NOMO-1 (cell line): ENCODE measurements at regions not wholly inside any gene's neighbourhood (a gene's known extent, or its start where the extent isn't known, plus 50 kb on each side); places are given as distances from the start of the nearest gene placed in this dataset.
A peak's percentile ranks its signal among the peaks of the same experiment; 100 is the strongest.

Source experiments
- DNase-seq, 2 experiments: peaks; one replicate each; lab custom pipeline; 2025; ENCODE audit not compliant: unreplicated experiment in 2 of 2; lab: John Stamatoyannopoulos, UW

DNA sequence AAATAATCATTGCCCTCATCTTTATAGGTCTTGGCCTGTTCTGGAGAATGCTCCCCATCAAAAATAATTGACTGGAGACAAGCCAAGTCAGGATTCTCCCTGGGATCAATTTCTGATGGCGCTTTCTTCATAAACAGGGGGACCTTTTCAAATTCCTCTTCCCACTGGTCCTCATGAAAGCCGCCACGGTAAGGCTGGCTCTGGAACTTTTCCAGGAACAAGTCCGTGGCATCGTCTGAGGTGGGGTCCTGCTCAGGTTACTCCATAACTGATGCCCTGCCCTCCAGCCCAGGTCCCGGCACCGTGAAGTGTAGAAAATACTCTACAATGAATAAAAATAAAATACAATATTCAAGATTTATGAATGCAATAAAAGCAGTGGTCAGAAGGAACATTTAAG, 79.4 kb upstream of the IGFBP3 start:
- no peak for DNase-seq

DNA sequence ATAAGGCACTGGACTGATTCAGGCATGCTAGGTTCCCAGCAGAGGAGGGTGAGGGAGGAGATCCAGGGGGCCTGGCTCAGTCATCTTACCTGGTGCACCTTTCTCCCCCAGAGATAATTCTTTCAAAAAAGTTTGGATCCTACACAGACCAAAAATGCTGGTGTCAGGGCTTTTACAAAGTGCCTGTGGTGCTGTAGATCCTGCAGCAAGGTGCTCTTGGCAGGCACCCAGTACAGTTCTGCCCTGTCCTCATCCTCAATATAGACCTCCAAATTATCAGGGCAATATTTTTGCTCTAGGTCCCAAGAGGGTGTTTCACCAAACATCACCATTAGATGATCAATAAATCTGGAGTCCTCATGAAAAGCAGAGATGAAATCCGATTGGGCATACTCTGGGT, 78.5 kb upstream of the IGFBP3 start:
- no peak for DNase-seq

- DNase-seq = no peak
Observed at GRCh38 chr7:45998506-45998905, 77.4 kb upstream of the IGFBP3 start.

DNA sequence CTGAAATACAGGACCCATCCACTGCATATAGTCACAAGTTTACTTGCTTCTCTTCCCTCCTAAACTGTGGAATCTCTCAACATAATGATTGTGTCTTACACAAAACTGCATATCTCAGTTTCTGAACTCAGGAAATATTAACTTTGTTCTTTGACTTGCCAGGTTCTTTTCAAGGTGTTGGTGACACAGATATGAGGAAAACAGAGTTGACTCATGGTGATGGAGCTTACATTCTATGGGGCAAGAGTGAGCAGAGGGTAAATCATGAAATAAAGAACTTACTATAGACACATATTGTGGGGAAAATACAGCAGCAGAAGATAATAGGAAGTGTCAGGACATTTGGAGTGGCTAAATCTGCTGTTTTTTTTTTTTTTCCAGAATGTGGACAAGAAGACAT, 72.5 kb upstream of the IGFBP3 start:
- no peak for DNase-seq

DNA sequence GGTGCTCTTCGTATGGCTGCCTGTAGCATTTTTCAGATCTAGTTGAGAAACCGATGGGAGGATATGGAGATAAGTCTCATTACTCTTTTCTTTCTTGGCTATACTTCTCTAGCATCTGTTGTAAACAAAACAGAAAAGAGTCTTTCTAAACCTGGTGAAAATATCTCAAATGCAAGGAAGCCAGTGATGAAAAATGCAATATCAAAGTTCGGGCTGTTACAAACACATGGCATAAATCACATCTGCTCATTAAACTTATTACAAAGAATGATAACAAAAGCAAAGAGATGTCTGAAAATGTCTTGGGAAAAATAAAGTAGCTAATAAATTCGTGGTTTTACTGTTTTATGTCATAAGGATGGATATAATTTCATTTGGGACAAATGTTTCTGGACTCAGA, 71.8 kb upstream of the IGFBP3 start:
- no peak for DNase-seq

GRCh38 chr7:45990276-45990675, 69.2 kb upstream of the IGFBP3 start:
- no peak for DNase-seq

DNA sequence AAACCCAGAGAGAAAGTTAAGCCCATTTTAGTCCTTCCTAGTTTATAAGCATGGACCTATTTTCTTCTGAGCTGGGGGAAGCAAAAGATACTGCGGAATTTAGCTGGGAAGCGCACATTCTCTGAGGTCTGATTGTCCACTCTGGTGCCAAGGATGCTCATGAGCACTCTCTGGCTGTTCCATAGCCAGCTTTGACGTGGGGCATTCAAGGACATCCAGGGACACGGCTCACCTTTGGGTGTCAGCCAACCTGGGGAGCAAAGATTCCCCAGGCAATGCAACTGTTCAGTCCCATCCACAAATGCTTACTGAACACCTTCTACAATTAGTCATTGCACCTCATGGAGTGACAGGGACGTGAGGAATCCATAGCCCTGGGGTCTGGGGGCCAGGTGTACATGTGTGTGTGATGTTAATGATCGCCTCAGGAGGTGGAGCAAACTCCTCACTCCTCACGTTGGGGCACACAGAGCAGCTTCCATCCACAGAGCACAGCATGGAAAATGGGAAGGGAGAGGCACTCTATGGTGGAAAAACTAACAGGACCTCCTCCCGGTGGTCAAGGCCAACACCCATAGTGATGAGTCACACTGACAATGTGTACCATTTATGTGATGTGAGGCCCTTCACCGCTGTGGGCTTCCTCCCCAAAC, 67.5 kb upstream of the IGFBP3 start:
- DNase-seq = no peak

DNA sequence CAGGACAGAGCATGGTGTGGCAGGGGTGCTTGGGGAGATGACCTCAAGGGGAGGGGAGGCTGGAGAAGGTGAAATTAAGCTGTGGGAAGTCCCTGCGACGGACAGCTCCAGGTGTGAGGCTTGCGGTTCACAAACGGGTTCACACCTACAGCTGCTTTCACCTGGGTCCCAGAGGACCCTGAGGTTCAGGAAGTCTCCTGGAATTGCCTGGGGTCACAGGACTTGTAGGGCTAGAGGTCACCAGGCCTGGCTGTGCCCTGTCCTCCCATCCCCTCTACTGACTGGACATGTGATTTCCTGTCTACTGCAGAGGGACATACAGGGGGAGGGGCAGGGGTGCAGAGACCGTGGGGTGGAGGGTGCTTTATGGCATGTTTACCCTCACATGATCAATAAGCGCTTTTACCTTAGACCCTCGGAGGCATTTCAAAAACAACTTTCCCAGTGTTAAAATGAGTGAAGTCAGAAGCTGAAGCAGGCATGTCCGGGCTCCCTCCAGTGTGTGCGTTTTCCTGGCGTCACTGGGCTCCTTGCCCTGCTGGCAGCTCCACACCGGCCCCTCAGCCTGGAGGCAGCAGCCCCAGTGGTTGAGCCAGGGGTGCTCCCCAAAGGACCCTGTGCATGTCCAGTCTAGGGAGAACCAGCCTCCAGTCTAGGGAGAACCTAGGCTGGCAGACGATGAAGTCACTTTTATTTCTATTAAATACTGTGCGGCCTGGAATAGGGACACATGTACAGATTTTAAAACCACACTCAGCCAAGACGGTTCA, 66.6 kb upstream of the IGFBP3 start:
- DNase-seq = no peak

DNA sequence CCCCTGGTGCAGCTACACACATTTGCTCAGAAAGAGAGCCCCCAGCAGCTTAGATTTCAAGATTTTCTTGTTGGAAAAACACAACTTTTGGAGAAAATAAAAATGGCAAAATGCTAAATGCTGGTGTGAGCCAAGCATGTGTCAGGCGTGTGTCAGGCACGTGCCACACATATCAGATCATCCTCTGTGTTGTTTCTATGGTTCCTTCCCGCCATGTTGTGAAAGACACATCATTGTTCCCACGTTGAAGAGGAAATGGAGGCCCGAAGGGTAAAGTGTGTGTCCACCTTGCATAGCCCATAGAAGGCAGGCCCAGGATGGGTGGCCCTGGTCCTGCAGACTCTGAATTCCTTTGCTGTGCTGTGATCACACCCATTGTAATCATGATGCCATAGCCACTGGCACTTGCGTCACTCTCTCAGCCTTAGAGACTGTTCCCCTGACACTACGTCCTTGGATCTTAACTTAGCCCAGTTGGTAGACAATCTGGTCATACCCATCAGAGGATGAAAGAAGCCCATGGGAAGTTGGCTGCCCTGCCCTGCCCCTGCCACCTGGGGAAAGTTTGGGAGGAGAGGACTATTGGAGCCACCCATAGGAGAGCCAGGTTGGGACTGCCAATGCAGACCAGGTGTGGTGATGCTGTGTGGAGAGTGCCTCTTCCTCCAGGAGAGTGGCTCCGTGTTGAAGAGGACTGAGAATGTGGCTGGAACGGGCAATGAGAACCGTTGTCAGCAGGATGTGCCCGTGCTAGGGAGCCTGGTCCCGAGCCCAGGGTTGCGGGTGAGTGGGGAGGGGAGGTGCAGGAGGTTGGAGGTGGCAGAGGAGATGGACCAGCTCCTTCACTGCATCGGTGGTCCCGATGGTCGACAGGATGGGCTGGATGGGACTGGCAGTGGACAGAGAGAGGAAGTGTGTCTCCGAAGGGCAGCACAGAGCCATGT, 65.6 kb upstream of the IGFBP3 start:
- DNase-seq = no peak

DNA sequence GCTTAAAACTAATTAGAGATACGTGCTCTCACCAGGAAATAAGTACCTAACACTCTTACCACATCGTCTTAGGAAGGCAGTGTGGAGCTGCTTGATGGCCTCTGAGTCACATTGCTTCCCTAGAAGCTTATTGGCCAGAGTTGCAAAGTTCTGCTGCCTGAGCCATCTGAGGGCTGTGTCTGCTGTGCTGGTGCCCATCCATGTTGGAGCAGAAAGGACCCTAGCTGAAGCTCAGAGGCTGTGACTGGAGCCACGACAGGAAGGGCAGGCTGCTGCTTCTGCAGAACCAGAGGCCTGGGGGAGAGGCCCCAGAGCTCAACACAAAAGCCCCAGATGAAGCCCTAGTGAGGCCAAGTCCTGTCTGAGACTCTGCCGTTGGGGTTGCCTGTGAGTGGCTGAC, 64.8 kb upstream of the IGFBP3 start:
- peak in 1 of 2 experiments; percentile 14 for DNase-seq

- DNase-seq = no peak
Observed at GRCh38 chr7:45984386-45985295, 63.6 kb upstream of the IGFBP3 start.

- DNase-seq = no peak
Observed at GRCh38 chr7:45983720-45984255, 62.7 kb upstream of the IGFBP3 start.

- no peak for DNase-seq
Observed at GRCh38 chr7:45982907-45983719, 62.0 kb upstream of the IGFBP3 start.

DNA sequence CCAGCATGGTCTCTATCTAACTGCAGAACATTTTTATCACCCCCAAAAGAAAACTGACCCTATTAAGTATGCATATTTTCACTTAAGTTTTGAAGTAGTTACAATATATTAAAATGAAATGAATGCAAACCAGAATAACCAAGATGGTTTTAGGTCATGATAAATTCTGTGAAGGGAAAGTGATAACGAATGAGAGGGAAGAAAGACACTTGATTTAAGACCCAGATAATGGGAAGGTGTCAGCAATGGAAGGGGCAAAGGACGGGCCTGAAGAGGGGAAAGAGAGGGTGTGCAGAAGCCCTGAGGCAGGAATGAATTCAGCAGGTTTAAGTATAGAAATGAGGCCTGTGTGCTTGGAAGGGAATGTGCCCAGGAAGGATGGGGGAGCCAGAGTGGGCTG, 61.1 kb upstream of the IGFBP3 start:
- no peak for DNase-seq

DNA sequence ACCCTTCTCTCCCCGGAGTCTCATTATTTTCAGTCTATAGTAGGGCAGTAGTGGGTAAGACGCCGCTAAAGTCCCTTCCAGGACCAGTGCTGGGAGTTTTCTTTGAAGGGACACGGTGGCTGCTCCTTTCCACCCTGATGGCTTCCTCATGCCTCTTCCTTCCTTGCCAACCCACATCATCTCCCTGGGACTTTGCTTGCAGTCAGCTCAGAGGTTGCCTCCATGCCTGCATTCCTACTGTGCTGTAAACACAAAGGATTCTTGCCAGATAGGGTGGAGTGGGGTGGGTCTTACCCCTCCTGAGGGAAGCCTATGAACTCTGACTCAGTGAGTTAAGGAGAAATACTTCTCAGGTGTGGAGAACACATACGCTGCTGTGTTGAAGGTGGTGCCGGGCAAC, 59.9 kb upstream of the IGFBP3 start:
- DNase-seq = no peak

DNA sequence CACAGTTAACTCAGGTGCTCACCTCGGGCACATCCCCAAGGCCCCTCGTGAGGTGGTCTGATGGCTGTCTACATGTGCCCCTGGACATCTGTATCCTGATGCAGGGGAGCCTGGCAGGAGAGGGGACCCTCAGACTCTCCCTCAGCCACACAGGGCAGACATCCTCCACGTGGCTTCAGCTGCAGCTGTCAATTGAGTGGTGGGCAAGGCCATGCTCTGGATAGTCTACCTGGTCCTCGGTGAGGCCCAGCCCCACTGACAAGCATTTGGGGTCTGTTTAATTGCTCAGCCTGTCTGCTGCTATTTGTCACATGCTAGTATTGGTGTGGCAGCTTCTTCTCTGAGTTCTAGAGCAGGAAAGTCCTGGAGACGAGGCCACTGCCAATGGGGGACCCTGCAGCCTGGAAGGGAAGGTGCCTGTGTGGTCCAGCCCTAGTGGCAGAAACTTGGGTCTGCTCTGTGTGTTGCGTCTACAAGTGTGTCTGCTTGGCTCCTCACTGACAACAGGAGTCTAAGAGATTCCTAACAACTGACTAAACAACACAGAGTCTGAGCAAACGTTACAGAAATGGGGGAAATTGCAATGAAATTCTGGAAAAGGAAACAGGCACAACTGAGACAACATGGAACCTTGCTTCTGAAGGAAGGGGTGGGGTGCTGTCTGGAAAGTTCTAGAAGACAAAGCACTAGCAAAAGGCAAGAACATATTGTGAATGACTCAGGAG, 59.3 kb upstream of the IGFBP3 start:
- DNase-seq = no peak

GRCh38 chr7:45979275-45980180, 58.5 kb upstream of the IGFBP3 start:
- DNase-seq = no peak
